WTC11 (cell line): ENCODE measurements at regions not wholly inside any gene's neighbourhood (a gene's known extent, or its start where the extent isn't known, plus 50 kb on each side); places are given as distances from the start of the nearest gene placed in this dataset.

ENCODE experiments used
- ATAC-seq: fragments of 200-7000 bp; cut with Tn5 transposase; 2 replicates; pipeline ENCODE4 v1.10.0; 2021; ENCODE audit warnings: mild to moderate bottlenecking, moderate library complexity
- CTCF ChIA-PET: fragments of 300-600 bp; sonication (Branson Sonifier 250); formaldehyde crosslinking; loops from one replicate; lab custom pipeline; 2021; ENCODE audit warnings: antibody characterized with exemption; lab: Charles Lee
- POLR2A ChIA-PET: fragments of 350-600 bp; sonication (Branson Sonifier 250); formaldehyde crosslinking; loops from one replicate; lab custom pipeline; 2021; ENCODE audit warnings: antibody characterized with exemption; lab: Charles Lee
- DNase-seq: peaks from one replicate; pipeline ENCODE4 v3.0.0; 2021; ENCODE audit warnings: low spot score
- H3K27ac Mint-ChIP-seq: 2 replicates; pipeline ENCODE4 v1.8.0; 2021; ENCODE audit warnings: mixed read lengths
- H3K27me3 Mint-ChIP-seq: 2 replicates; pipeline ENCODE4 v1.8.0; 2021; ENCODE audit warnings: low read depth, mild to moderate bottlenecking, moderate library complexity, mixed read lengths
- H3K36me3 Mint-ChIP-seq: 2 replicates; pipeline ENCODE4 v1.8.0; 2021; ENCODE audit warnings: mixed read lengths
- H3K4me1 Mint-ChIP-seq: 2 replicates; pipeline ENCODE4 v1.8.0; 2022; ENCODE audit warnings: mixed read lengths
- H3K4me3 Mint-ChIP-seq: 2 replicates; pipeline ENCODE4 v1.8.0; 2021; ENCODE audit warnings: mild to moderate bottlenecking, moderate library complexity, mixed read lengths
- H3K9me3 Mint-ChIP-seq: 2 replicates; pipeline ENCODE4 v1.8.0; 2021; ENCODE audit warnings: mixed read lengths
- ARID4B ChIP-seq: sonication (generic); formaldehyde crosslinking; IDR thresholded peaks from 2 replicates; pipeline ENCODE4 v1.8.0; 2023; ENCODE audit warnings: missing genetic modification reagents, mild to moderate bottlenecking, borderline replicate concordance
- CTCF ChIP-seq: fragments of 200-600 bp; IDR thresholded peaks from 2 replicates; pipeline ENCODE4 v1.8.0; 2022; ENCODE audit warnings: antibody characterized with exemption
- E2F1 ChIP-seq: sonication (generic); formaldehyde crosslinking; IDR thresholded peaks from 2 replicates; pipeline ENCODE4 v1.8.0; 2022; ENCODE audit warnings: mild to moderate bottlenecking, missing genetic modification reagents
- HMGXB4 ChIP-seq: sonication (generic); formaldehyde crosslinking; IDR thresholded peaks from 2 replicates; pipeline ENCODE4 v1.8.1; 2023; ENCODE audit warnings: mild to moderate bottlenecking, moderate library complexity, missing genetic modification reagents
- RELA ChIP-seq: sonication (generic); formaldehyde crosslinking; IDR thresholded peaks from 2 replicates; pipeline ENCODE4 v1.8.1; 2022; ENCODE audit warnings: missing genetic modification reagents, mild to moderate bottlenecking, borderline replicate concordance
- SOX15 ChIP-seq: fragments of 250-450 bp; sonication (Bioruptor Pico); IDR thresholded peaks from 2 replicates; pipeline ENCODE4 v1.9.0; 2021; ENCODE audit warnings: mild to moderate bottlenecking
- STAT6 ChIP-seq: sonication (generic); formaldehyde crosslinking; conservative IDR thresholded peaks from 2 replicates; pipeline ENCODE4 v1.8.1; 2023; ENCODE audit warnings: mild to moderate bottlenecking, low read depth, missing genetic modification reagents, moderate library complexity
- TEAD1 ChIP-seq: sonication (generic); formaldehyde crosslinking; IDR thresholded peaks from 2 replicates; pipeline ENCODE4 v1.8.0; 2022; ENCODE audit warnings: mild to moderate bottlenecking, missing genetic modification reagents
- USF1 ChIP-seq: sonication (generic); formaldehyde crosslinking; IDR thresholded peaks from 2 replicates; pipeline ENCODE4 v1.8.0; 2022; ENCODE audit warnings: mild to moderate bottlenecking, missing genetic modification reagents
- ZNF138 ChIP-seq: sonication (generic); formaldehyde crosslinking; conservative IDR thresholded peaks from 2 replicates; pipeline ENCODE4 v1.8.1; 2022; ENCODE audit warnings: mild to moderate bottlenecking, moderate library complexity, missing genetic modification reagents
- TF ChIP-seq, protein P1 (sequence below): fragments of 250-450 bp; sonication (Bioruptor Pico); IDR thresholded peaks from 2 replicates; pipeline ENCODE4 v1.9.0; 2021; ENCODE audit warnings: moderate library complexity, mild to moderate bottlenecking, inconsistent platforms, borderline replicate concordance
- TF ChIP-seq, protein P2 (sequence below): sonication (generic); formaldehyde crosslinking; IDR thresholded peaks from 2 replicates; pipeline ENCODE4 v1.8.1; 2023; ENCODE audit warnings: mild to moderate bottlenecking, missing genetic modification reagents, moderate library complexity
- TF ChIP-seq, protein P3 (sequence below): sonication (generic); formaldehyde crosslinking; IDR thresholded peaks from 2 replicates; pipeline ENCODE4 v1.8.1; 2023; ENCODE audit warnings: mild to moderate bottlenecking, missing genetic modification reagents
- TF ChIP-seq, protein P4 (sequence below): sonication (generic); formaldehyde crosslinking; IDR thresholded peaks from 2 replicates; pipeline ENCODE4 v1.8.1; 2022; ENCODE audit warnings: low read depth, missing genetic modification reagents, borderline replicate concordance

- H3K36me3 Mint-ChIP-seq, result no peaks in the 10 kb centered on the region
- DNase-seq (peak; percentile 74), ATAC-seq (peak; percentile 72)
- H3K27me3 Mint-ChIP-seq, result no peaks in the 10 kb centered on the region
- peaks cover 5% of the 10 kb centered on the region; the same call in 1 of the 2 replicates for H3K9me3 Mint-ChIP-seq
- TF ChIP-seq ZNF138 (CRISPR knock-in tag) (no peak), CTCF (peak; percentile 73)
- TF ChIP-seq, protein P1, sequence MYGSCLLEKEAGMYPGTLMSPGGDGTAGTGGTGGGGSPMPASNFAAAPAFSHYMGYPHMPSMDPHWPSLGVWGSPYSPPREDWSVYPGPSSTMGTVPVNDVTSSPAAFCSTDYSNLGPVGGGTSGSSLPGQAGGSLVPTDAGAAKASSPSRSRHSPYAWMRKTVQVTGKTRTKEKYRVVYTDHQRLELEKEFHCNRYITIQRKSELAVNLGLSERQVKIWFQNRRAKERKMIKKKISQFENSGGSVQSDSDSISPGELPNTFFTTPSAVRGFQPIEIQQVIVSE (CRISPR knock-in tag), result no peak
- no peak overlapping the region for H3K27ac Mint-ChIP-seq
- H3K4me1 Mint-ChIP-seq, result peaks cover 13% of the 10 kb centered on the region
- ChIA-PET CTCF (interaction anchor here (0.6 to 1.8 kb wide), 32 partner anchors 10 to 976 kb away, joined by 3 to 11 read pairs (median 4); no protein-coding TSS in a partner anchor), POLR2A (interaction anchor here (0.7 kb wide), 1 partner anchor 868 kb away, joined by 5 read pairs; no protein-coding TSS in a partner anchor)
- H3K4me3 Mint-ChIP-seq, result no peak overlapping the region
Observed at GRCh38 chr4:180664766-180665368, 1578.3 kb upstream of the TENM3 start.

GRCh38 chr4:180665481-180665880, 1577.7 kb upstream of the TENM3 start:
- H3K27me3 Mint-ChIP-seq, result no peaks in the 10 kb centered on the region
- H3K36me3 Mint-ChIP-seq, result no peaks in the 10 kb centered on the region
- ChIA-PET POLR2A (interaction anchor here (0.7 kb wide), 1 partner anchor 867 kb away, joined by 5 read pairs; no protein-coding TSS in a partner anchor), CTCF (interaction anchor here (0.6 to 1.8 kb wide), 21 partner anchors 9 to 798 kb away, joined by 3 to 11 read pairs (median 3); no protein-coding TSS in a partner anchor)
- H3K4me1 Mint-ChIP-seq, result peaks cover 13% of the 10 kb centered on the region
- no peak overlapping the region for H3K27ac Mint-ChIP-seq
- H3K4me3 Mint-ChIP-seq, result no peak overlapping the region
- ATAC-seq, result no peak
- H3K9me3 Mint-ChIP-seq, result peaks cover 5% of the 10 kb centered on the region; the same call in 1 of the 2 replicates
- no peak for DNase-seq
- TF ChIP-seq SOX15 (CRISPR knock-in tag) (no peak), ARID4B (CRISPR knock-in tag) (no peak), TEAD1 (CRISPR knock-in tag) (no peak), E2F1 (no peak), STAT6 (CRISPR knock-in tag) (no peak), RELA (CRISPR knock-in tag) (no peak), HMGXB4 (CRISPR knock-in tag) (no peak), USF1 (CRISPR knock-in tag) (no peak)
- TF ChIP-seq, protein P2, sequence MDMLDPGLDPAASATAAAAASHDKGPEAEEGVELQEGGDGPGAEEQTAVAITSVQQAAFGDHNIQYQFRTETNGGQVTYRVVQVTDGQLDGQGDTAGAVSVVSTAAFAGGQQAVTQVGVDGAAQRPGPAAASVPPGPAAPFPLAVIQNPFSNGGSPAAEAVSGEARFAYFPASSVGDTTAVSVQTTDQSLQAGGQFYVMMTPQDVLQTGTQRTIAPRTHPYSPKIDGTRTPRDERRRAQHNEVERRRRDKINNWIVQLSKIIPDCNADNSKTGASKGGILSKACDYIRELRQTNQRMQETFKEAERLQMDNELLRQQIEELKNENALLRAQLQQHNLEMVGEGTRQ (CRISPR knock-in tag), result no peak
- TF ChIP-seq, protein P3, sequence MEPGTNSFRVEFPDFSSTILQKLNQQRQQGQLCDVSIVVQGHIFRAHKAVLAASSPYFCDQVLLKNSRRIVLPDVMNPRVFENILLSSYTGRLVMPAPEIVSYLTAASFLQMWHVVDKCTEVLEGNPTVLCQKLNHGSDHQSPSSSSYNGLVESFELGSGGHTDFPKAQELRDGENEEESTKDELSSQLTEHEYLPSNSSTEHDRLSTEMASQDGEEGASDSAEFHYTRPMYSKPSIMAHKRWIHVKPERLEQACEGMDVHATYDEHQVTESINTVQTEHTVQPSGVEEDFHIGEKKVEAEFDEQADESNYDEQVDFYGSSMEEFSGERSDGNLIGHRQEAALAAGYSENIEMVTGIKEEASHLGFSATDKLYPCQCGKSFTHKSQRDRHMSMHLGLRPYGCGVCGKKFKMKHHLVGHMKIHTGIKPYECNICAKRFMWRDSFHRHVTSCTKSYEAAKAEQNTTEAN (CRISPR knock-in tag), result no peak
- TF ChIP-seq, protein P4, sequence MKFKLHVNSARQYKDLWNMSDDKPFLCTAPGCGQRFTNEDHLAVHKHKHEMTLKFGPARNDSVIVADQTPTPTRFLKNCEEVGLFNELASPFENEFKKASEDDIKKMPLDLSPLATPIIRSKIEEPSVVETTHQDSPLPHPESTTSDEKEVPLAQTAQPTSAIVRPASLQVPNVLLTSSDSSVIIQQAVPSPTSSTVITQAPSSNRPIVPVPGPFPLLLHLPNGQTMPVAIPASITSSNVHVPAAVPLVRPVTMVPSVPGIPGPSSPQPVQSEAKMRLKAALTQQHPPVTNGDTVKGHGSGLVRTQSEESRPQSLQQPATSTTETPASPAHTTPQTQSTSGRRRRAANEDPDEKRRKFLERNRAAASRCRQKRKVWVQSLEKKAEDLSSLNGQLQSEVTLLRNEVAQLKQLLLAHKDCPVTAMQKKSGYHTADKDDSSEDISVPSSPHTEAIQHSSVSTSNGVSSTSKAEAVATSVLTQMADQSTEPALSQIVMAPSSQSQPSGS (CRISPR knock-in tag), result no peak
